NCI-H460 (cell line): ENCODE measurements at regions not wholly inside any gene's neighbourhood (a gene's known extent, or its start where the extent isn't known, plus 50 kb on each side); places are given as distances from the start of the nearest gene placed in this dataset.
"Not testable (repeated sequence)": the region's sequence is repeated elsewhere in the genome, so short reads cannot be mapped to it uniquely, and the experiment has no call there.

ENCODE experiments used
- DNase-seq: peaks from one replicate; pipeline ENCODE4 v3.0.0-alpha.2; 2016; ENCODE audit warnings: low read depth; ENCODE audit errors: extremely low read depth

GRCh38 chr3:22634433-22634832, 568.7 kb upstream of the UBE2E2 start:
- no peak for DNase-seq

GRCh38 chr3:22659651-22660475, 543.3 kb upstream of the UBE2E2 start:
- no peak for DNase-seq

DNA sequence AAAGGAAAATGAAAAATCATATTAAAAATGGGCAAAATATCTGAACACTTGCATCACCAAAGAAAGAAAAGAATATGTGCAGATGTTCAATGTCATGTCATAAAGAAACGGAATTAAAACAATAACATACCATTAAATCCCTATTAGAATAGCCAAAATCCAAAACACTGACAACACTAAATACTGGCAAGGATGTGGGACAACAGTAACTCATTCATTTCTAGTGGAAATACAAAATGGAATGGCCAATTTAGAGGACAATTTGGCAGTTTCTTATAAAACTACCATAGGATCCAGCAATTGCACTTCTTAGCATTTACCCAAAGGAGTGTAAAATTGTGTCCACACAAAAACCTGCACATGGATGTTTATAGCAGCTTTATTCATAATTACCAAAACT, 542.5 kb upstream of the UBE2E2 start:
- no peak for DNase-seq

DNA sequence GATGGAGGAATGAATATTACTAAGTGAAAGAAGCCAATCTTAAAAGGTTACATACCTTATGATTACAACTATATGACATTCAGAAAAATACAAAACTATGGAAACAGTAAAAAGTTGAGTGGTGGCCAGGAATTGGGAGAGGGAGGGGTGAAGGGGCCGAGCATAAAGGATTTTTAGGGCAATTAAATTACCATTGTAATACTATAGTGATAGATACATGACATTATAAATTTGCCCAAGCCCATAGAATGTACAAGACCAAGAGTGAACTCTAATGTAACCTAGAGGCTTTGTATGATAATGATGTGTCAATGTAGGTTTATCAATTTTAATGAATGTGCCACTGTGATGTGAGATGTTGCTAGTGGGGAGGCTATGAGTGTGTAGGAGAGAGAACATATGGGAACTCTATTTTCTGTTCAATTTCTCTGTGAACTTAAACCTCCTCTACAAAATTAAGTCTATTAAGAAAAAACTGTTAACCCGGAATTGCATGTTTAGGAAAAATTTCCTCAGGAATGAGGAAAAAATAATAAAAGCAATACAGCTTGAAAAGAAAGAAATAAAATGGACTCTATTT, 541.9 kb upstream of the UBE2E2 start:
- no peak for DNase-seq

DNA sequence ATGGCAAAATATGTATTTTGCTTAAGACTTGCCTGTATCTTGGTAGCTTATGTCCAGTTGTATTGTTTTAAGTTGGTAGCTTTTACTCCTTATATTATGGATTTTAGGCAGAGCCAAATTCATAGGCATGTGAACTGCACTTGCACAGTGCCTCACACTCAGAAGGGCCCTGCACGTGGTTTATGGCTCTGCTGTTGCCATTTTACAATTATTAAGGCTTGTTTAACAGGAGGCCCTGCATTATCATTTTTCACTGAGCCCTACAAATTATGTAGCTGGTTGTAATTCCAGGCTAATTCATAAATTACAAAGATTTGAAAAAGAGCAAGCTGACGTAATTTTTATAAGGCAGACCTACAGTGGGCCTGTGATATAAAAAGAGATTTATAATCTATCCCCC, 537.6 kb upstream of the UBE2E2 start:
- DNase-seq = no peak

DNA sequence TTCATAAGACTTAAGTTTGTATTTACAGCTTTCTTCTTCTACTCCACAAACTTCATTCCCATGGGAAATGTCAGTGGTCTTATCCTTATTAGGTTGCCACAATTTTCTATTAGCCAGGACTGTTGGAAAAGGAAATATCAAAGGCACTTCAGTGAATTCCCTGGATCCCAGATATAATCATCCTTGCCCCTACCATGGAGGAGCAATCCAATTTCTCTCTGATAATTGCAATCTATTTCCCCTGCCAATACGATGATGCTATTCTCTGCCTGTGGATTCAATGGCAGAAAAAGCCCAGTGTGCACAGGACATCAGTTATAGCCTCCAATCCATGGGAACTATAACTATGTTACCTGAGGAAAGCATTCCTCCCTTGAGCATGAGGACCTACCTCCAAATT, 536.4 kb upstream of the UBE2E2 start:
- DNase-seq = no peak

- no peak for DNase-seq
These were observed 531.3 kb upstream of the UBE2E2 start for GRCh38 chr3:22671848-22672247.

DNA sequence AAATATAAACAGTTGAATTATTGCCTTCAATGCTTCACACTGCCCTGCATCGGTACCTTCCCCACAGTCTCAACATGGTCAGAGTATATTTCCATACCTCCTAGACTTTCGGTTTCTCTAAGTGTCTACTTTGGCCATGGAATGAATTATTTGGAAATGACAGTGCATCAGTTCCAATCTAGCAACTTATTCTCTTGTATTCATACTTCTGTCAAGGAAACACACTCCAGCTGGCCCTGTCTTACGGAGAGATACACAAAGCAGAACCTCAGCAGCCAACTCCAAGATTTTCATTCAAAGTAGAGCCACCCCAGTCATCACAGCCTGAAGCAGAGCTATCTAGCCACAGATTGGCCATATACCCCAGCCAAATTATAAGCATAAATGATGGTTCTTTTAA, 518.4 kb upstream of the UBE2E2 start:
- DNase-seq = no peak

DNA sequence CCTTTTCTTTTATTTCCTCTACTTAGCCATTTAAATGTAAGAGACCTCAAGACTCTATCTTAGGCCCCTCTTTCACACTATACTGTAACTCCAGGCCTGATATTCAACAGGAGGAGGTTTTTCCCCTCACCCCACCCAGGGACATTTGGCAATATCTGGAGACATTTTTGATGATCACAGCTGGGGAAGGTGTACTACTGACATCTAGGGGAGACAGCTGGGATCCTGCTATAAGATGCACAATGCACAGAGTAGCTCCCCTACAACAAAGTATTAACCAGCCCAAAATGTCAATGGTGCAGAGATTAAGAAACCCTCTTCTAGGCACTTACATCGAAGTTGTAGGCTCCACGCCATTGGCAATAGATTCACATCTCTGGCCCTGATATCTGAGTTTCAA, 517.5 kb upstream of the UBE2E2 start:
- DNase-seq = peak; percentile 1

DNA sequence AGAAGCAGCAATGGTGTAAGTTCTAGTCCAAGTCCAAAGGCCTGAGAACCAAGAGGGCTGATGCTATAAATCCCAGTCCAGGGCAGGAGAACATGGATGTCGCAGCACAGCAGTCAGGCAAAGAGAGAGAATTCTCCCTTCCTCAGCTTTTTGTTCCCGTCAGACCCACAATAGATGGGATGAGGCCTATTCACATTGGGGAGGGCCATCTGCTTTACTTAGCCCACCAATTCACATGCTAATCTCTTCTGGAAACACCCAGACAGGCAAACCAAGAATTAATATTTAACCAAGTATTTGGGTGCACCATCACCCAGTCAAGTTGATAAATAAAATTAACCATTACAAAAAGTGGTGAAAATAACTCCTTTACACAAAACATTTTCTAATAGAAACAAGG, 511.7 kb upstream of the UBE2E2 start:
- no peak for DNase-seq

DNA sequence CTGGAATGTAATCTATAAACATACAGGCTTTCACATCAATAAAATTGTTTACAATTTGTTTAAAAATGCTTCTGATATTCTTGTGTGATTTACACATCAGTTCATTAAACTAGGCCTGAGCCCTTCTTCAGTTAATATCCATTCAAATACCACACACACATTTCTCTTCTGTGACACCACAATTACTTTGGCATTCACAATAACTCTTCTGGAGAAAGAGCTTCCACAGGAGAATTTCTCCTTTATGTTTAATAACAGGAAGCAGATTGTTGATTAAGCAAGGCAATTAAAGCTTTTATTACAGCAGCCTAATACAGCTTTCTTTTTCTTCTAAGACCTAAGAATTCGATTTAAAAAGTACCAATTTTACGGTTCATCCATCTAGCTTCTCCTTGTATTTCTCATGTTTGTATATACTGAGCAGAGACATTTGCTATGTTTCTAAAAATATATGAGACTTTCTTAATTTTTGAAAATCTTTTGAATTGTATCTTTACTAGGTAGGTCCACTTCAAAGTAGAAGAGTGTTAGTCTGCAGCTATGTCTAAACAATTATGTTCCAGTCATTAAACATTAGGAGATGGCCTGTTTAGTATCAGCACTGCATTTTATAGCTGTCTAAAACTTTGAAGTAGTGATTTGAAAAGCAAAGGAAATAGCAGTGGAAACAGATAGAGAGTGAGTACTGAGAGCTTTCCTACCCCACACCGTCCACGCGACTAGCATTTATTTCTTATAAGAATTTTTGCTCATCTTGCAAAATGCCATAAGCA, 511.1 kb upstream of the UBE2E2 start:
- no peak for DNase-seq

DNA sequence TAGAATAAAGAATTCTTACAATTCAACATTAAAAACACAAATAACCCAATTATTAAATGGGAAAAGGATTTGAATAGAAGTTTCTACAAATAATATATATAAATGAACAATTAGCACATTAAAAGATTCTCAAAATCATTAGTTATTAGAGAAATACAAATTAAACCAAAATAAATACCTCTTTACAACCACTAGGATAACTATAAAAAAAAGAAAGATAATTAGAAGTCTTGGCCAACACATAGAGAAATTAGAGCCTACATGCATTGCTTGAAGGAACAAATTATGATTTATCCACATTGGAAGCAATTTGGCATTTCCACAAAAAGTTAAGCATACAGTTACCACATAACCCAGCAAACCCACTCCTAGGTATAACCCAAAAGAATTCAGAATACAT, 502.3 kb upstream of the UBE2E2 start:
- no peak for DNase-seq

DNA sequence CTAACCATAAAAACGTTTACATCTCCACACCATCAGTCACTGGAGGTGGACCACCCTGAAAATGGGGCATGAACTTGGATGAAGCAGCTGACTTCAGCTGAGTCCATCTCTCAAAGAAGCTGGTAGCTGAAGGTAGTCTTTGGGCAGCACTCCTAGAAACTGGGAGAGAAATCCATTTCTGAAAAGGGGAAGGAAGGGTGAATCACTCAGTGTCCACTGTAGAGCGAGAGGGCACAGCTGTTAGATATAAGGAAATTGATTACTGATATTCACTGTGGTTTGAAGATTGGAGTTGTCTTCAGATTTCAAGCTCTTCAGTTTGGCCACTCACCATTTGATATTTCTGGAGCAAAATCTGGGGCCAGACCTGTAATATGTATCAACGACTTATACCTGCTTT, 499.0 kb upstream of the UBE2E2 start:
- DNase-seq = no peak

DNA sequence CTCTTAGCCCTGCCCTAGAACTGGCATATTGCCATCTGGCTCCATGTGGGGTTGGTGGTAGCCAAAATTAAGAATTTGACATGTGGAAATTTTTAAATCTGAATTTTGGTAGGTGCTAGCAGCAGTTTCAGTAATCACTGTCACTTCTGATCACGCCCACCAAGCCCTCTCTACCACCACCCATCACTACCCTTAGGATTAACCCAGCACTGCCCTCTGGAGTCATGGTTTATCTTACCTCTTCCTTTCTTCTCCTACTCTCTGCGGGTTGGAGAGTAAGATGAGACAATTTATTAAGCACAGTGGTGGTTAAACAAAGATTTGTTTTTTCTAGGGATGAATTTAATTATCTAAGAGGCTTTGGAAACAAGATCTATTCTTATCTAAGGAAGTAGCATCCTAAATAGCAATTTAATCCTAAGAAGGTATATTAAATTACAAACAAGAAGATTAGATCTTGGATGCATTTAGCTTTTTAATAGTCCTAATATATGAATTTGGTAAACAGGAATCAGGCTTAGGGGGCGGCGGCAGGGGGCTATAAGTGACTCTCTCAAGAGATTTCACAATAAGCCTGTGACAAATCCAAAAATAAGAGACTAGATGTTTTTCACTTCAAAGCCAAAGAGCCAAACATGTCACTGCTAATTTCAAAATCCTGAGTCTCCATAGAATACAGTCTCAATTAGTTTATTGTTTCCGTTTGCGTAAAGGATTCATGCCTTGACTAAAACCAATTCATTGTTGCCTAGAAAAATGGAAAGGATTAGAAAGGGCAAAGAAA, 498.4 kb upstream of the UBE2E2 start:
- no peak for DNase-seq

DNA sequence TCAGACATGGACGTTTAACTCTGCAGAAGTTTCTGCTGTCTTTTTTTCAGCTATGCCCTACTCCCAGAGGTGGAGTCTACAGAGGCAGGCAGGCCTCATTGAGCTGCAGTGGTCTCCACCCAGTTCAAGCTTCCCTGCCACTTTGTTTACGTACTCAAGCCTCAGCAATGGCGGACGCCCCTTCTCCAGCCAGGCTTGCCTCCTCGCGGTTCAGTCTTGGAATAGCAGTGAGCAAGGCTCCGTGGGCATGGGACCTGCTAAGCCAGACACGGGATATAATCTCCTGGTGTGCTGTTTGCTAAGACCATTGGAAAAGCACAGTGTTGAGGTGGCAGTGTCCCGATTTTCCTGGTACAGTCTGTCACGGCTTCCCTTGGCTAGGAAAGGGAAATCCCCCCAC, 496.2 kb upstream of the UBE2E2 start:
- DNase-seq = not testable (repeated sequence)

GRCh38 chr3:22713936-22714335, 489.2 kb upstream of the UBE2E2 start:
- DNase-seq = peak; percentile 52

- DNase-seq = no peak
These were observed 488.4 kb upstream of the UBE2E2 start for GRCh38 chr3:22714749-22715148.

DNA sequence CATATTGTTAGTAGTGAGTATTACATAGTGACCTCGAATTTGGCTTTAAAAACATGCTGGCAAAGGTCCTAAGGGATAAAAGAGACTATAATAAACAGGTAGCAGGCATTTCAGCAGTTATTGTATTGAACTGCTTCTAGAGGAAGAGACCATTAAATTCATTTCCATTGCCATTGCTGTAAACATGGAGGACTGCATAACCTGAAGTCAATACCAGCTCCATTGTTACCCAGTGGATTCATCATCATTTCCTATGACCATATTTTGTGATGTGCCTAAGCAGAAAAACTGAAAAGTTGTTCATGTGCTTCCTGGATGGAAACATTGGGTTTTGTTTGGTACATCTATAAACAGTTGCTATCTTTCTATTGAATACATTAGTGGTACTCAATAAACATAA, 482.5 kb upstream of the UBE2E2 start:
- no peak for DNase-seq

- DNase-seq = no peak
These were observed 478.7 kb upstream of the UBE2E2 start for GRCh38 chr3:22724420-22724819.

DNA sequence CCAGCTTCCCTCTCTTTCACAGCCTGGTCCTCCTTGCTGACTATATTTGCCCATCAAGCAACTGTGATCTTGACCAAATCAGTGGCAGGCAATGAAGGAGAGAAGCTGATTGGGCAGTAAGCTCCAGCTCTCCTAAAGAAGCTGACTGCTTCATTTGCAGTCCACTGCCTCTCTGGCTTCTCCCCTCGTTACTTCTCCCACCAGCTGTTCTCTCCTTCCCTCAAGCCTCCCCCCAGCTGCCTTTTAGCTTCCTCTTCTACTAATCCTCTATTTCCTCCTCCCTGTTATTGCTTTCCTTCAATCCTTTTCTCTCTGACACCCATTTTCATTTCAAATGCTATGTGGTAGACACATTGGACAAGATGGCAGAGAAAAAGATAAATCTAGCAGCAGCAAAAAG, 474.7 kb upstream of the UBE2E2 start:
- no peak for DNase-seq

GRCh38 chr3:22729212-22729611, 473.9 kb upstream of the UBE2E2 start:
- no peak for DNase-seq
